ENCODE measurements at regions not wholly inside any gene's neighbourhood (a gene's known extent, or its start where the extent isn't known, plus 50 kb on each side); places are given as distances from the start of the nearest gene placed in this dataset.

- TF ChIP-seq CTCF (IDR thresholded peaks at IDR 0.05) (no peak), ZFX (IDR thresholded peaks at IDR 0.05; ENCODE audit: borderline replicate concordance) (no peak)
Measured at GRCh38 chr10:30731963-30732362, 102.4 kb upstream of the LYZL2 start.
